Panc1 (cell line): ENCODE measurements at regions not wholly inside any gene's neighbourhood (a gene's known extent, or its start where the extent isn't known, plus 50 kb on each side); places are given as distances from the start of the nearest gene placed in this dataset.

Experiments
- ATAC-seq: fragments of 200-7000 bp; cut with Tn5 transposase; 2 replicates; pipeline ENCODE4 v1.9.1; 2020; ENCODE audit warnings: mild to moderate bottlenecking, moderate library complexity
- BruUV-seq: library from RNA; stranded (reverse); fragments of 400-500 nt; replicated peaks from 2 replicates; lab custom pipeline; 2021; lab: Mats Ljungman, UMichigan
- CTCF ChIA-PET: fragments of 300-600 bp; sonication (Branson Sonifier 250); formaldehyde crosslinking; loops from one replicate; lab custom pipeline; 2022; ENCODE audit warnings: antibody characterized with exemption; lab: Charles Lee
- POLR2A ChIA-PET: fragments of 300-600 bp; sonication (Branson Sonifier 250); formaldehyde crosslinking; loops from one replicate; lab custom pipeline; 2022; ENCODE audit warnings: antibody characterized with exemption; lab: Charles Lee
- DNase-seq: peaks from one replicate; pipeline ENCODE4 v3.0.0-alpha.2; 2010; ENCODE audit warnings: low read depth, low spot score
- H3K27ac ChIP-seq: 2 replicates; pipeline ENCODE4 v1.5.1; 2011; ENCODE audit warnings: mild to moderate bottlenecking, low read length, inconsistent platforms
- H3K27me3 ChIP-seq: fragments of 200-500 bp; sonication (Bioruptor generic); 2 replicates; pipeline ENCODE4 v1.6.0; 2014; ENCODE audit warnings: low read length, inconsistent platforms; ENCODE audit not compliant: control insufficient read depth, insufficient read depth
- H3K36me3 ChIP-seq: fragments of 200-500 bp; sonication (Bioruptor generic); 2 replicates; pipeline ENCODE4 v1.5.1; 2014; ENCODE audit warnings: inconsistent platforms, mild to moderate bottlenecking, low read length, moderate library complexity; ENCODE audit not compliant: control insufficient read depth, insufficient read depth
- H3K4me1 ChIP-seq: 2 replicates; pipeline ENCODE4 v1.5.1; 2011; ENCODE audit warnings: inconsistent platforms, mild to moderate bottlenecking, low read length, moderate library complexity; ENCODE audit not compliant: control insufficient read depth, insufficient read depth
- H3K4me3 ChIP-seq, 2 experiments: 2 replicates each; pipeline ENCODE4 v1.5.1; 2011 to 2012; ENCODE audit warnings: low read depth in 2 of 2, low read length in 2 of 2, mild to moderate bottlenecking in 2 of 2, inconsistent platforms in 1 of 2, moderate library complexity in 1 of 2
- H3K9me3 ChIP-seq: fragments of 200-500 bp; sonication (Bioruptor generic); 2 replicates; pipeline ENCODE4 v1.5.1; 2014; ENCODE audit warnings: low read depth, mild to moderate bottlenecking, inconsistent platforms, low read length, moderate library complexity; ENCODE audit not compliant: control insufficient read depth, insufficient read depth
- POLR2AphosphoS5 ChIP-seq: IDR thresholded peaks from 2 replicates; pipeline ENCODE4 v1.6.1; 2012; ENCODE audit warnings: mild to moderate bottlenecking, low read depth, low read length, moderate library complexity
- SIN3A ChIP-seq: IDR thresholded peaks from 2 replicates; pipeline ENCODE4 v1.6.1; 2012; ENCODE audit warnings: low read depth, mild to moderate bottlenecking, low read length, moderate library complexity, borderline replicate concordance; ENCODE audit not compliant: insufficient read depth
- TCF7L2 ChIP-seq: IDR thresholded peaks from 2 replicates; pipeline ENCODE4 v1.6.1; 2011; ENCODE audit warnings: mild to moderate bottlenecking, low read depth, low read length, inconsistent platforms
- in situ Hi-C: cut with HindIII; loops from 2 replicates; pipeline ENCODE4 v1.10.0; 2016; ENCODE audit warnings: low sequenced_read_pairs, low pct_unique_long_range_greater_than_20kb
- intact Hi-C: fragments of 100-400 bp; cut with micrococcal nuclease; formaldehyde crosslinking; loops from one replicate; pipeline ENCODE4 v1.10.0; 2022; ENCODE audit not compliant: unreplicated experiment
- TF ChIP-seq, protein P1 (sequence below): fragments of 450-650 bp; IDR thresholded peaks from 2 replicates; pipeline ENCODE4 v1.5.1; 2017; ENCODE audit warnings: mild to moderate bottlenecking
- TF ChIP-seq, protein P2 (sequence below), 2 experiments: IDR thresholded peaks; 2 replicates each; pipeline ENCODE4 v1.6.1; 2011 to 2012; ENCODE audit warnings: low read depth in 2 of 2, control low read depth in 1 of 2, low read length in 1 of 2, mild to moderate bottlenecking in 1 of 2, moderate library complexity in 1 of 2; ENCODE audit not compliant: insufficient read depth in 1 of 2

DNA sequence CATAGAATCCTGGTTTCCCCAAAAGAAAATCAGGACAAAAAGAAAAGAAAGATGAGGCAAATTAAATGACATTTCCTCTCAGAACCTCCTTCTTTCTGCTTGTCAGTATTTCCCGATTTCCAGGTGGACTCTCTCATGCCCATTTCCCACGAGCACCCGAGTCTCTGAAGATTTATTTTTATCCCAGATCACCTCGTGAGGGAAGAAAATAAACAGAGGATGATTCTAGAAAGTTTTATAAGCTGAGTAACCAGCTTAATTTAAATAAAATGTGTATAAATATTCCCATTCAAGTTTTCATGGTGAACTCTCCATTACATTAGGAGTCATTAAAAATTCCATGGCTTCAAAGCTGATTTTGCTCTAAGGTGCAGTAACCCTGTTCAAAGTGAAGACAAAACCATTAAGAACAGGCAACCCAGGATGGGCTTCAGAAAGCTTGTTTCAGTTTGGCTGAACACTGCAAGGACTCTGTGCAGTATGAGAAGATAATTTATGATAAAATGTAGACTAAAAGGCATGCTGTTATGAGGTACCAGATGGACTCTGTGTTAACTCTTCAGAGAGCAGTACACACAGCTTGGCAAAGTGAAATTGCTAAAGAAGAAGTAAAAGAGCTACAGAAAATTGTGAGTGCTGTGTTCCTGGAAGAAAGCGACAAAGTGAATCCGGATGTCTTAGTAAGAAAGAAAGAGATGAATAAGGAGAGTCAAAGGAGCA is 521.3 kb upstream of the LRRN3 start:
- ATAC-seq (no peak), DNase-seq (no peak)
- in situ Hi-C loops (no loop called here), intact Hi-C loops (no loop called here)
- Histone ChIP-seq H3K36me3 (no peaks in the 10 kb centered on the region), H3K4me3 (no peak overlapping the region), H3K27ac (no peak overlapping the region), H3K9me3 (no peaks in the 10 kb centered on the region), H3K27me3 (no peaks in the 10 kb centered on the region), H3K4me1 (no peaks in the 10 kb centered on the region)
- no TSS peak for BruUV-seq
- ChIA-PET CTCF (no interaction called here), POLR2A (no interaction called here)
- TF ChIP-seq POLR2AphosphoS5 (no peak), TCF7L2 (no peak), SIN3A (no peak)
- TF ChIP-seq, protein P1, sequence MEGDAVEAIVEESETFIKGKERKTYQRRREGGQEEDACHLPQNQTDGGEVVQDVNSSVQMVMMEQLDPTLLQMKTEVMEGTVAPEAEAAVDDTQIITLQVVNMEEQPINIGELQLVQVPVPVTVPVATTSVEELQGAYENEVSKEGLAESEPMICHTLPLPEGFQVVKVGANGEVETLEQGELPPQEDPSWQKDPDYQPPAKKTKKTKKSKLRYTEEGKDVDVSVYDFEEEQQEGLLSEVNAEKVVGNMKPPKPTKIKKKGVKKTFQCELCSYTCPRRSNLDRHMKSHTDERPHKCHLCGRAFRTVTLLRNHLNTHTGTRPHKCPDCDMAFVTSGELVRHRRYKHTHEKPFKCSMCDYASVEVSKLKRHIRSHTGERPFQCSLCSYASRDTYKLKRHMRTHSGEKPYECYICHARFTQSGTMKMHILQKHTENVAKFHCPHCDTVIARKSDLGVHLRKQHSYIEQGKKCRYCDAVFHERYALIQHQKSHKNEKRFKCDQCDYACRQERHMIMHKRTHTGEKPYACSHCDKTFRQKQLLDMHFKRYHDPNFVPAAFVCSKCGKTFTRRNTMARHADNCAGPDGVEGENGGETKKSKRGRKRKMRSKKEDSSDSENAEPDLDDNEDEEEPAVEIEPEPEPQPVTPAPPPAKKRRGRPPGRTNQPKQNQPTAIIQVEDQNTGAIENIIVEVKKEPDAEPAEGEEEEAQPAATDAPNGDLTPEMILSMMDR = no peak
- TF ChIP-seq, protein P2, sequence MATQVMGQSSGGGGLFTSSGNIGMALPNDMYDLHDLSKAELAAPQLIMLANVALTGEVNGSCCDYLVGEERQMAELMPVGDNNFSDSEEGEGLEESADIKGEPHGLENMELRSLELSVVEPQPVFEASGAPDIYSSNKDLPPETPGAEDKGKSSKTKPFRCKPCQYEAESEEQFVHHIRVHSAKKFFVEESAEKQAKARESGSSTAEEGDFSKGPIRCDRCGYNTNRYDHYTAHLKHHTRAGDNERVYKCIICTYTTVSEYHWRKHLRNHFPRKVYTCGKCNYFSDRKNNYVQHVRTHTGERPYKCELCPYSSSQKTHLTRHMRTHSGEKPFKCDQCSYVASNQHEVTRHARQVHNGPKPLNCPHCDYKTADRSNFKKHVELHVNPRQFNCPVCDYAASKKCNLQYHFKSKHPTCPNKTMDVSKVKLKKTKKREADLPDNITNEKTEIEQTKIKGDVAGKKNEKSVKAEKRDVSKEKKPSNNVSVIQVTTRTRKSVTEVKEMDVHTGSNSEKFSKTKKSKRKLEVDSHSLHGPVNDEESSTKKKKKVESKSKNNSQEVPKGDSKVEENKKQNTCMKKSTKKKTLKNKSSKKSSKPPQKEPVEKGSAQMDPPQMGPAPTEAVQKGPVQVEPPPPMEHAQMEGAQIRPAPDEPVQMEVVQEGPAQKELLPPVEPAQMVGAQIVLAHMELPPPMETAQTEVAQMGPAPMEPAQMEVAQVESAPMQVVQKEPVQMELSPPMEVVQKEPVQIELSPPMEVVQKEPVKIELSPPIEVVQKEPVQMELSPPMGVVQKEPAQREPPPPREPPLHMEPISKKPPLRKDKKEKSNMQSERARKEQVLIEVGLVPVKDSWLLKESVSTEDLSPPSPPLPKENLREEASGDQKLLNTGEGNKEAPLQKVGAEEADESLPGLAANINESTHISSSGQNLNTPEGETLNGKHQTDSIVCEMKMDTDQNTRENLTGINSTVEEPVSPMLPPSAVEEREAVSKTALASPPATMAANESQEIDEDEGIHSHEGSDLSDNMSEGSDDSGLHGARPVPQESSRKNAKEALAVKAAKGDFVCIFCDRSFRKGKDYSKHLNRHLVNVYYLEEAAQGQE (IDR thresholded peaks at IDR 0.05; ENCODE audit: insufficient read depth in 1 of 2, low read depth in 2 of 2, low read length in 1 of 2) = no peak

DNA sequence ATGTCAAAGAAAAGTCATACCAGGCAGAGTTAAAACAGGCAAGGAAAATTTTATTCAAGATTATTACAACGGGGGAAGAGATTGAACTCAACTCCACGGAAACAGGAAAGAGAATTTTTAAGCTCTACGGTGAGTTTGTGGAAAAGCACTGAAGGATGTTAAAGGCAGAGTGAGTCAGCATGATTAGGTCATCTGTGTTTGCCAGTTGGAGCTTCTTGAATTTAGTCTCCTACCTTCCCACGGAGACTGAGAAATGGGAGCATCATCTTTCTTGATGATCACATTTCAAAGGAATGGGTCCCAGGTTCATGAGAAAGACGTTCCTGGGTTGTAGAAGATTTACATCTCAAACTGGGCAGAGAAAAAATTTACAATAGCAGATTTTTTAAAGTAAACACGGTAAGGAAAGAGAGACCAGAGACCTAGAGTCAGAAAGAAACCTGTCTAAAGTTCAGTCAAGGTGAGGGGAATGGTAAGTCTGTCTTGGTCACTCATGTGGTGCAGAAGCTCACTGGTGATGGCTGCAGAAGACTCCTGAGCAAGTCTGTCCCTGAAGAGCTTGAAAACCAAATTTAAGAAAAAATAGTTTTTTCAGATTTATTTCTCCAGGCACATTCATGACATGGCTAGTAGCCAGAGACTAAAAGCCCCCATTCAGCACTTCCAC is 516.9 kb upstream of the LRRN3 start:
- Histone ChIP-seq H3K27ac (no peak overlapping the region), H3K36me3 (no peaks in the 10 kb centered on the region), H3K4me1 (no peaks in the 10 kb centered on the region), H3K4me3 (no peak overlapping the region), H3K9me3 (no peaks in the 10 kb centered on the region), H3K27me3 (no peaks in the 10 kb centered on the region)
- no TSS peak for BruUV-seq
- ATAC-seq = no peak
- intact Hi-C loops (no loop called here), in situ Hi-C loops (no loop called here)
- ChIA-PET CTCF (interaction anchor here (0.6 kb wide), 1 partner anchor 551 kb away, joined by 3 read pairs; no protein-coding TSS in a partner anchor), POLR2A (no interaction called here)
- TF ChIP-seq, protein P2 (IDR thresholded peaks at IDR 0.05; ENCODE audit: insufficient read depth in 1 of 2, low read depth in 2 of 2, low read length in 1 of 2) = no peak
- no peak for TF ChIP-seq TCF7L2
- no peak for TF ChIP-seq POLR2AphosphoS5
- no peak for TF ChIP-seq SIN3A
- TF ChIP-seq, protein P1 = no peak
- DNase-seq = no peak
